Lower leg skin (tissue), 3 donors: ENCODE measurements at regions not wholly inside any gene's neighbourhood (a gene's known extent, or its start where the extent isn't known, plus 50 kb on each side); places are given as distances from the start of the nearest gene placed in this dataset.

ENCODE experiments used
- CTCF ChIP-seq, 3 donors: fragments of 450-650 bp; IDR thresholded peaks; one replicate each; pipeline ENCODE4 v1.5.1; 2016; ENCODE audit warnings: antibody characterized with exemption in 3 of 3, mild to moderate bottlenecking in 3 of 3, moderate library complexity in 2 of 3
- POLR2A ChIP-seq, 2 donors: fragments of 450-650 bp; IDR thresholded peaks; one replicate each; pipeline ENCODE4 v1.6.1; 2016 to 2017; ENCODE audit warnings: antibody characterized with exemption in 2 of 2, mild to moderate bottlenecking in 1 of 2, moderate library complexity in 1 of 2

GRCh38 chr4:18291981-18292380 lies 270.4 kb upstream of the LCORL start:
- TF ChIP-seq CTCF (IDR thresholded peaks at IDR 0.05) (no peak), POLR2A (IDR thresholded peaks at IDR 0.05) (no peak)
